HEK293 (cell line): ENCODE measurements at regions not wholly inside any gene's neighbourhood (a gene's known extent, or its start where the extent isn't known, plus 50 kb on each side); places are given as distances from the start of the nearest gene placed in this dataset.

Source experiments
- CTCF ChIA-PET: fragments of 350-600 bp; formaldehyde crosslinking; extraction: SDS; loops from one replicate; lab custom pipeline; 2021; ENCODE audit warnings: antibody characterized with exemption; lab: Yijun Ruan, JAX
- POLR2A ChIA-PET: fragments of 300-600 bp; formaldehyde crosslinking; extraction: SDS; loops from one replicate; lab custom pipeline; 2020; ENCODE audit warnings: antibody characterized with exemption, inconsistent platforms; lab: Yijun Ruan, JAX
- H3K27ac ChIP-seq: fragments of 200-500 bp; sonication (Bioruptor generic); 2 replicates; pipeline ENCODE4 v1.5.1; 2014; ENCODE audit warnings: low read depth, low read length, control low read depth, inconsistent platforms; ENCODE audit errors: extremely low read depth
- H3K36me3 ChIP-seq, 2 experiments: fragments of 200-500 bp in 1 of 2; sonication (Bioruptor generic) in 1 of 2; 1 replicate in 1 of 2; 2 replicates in 1 of 2; pipeline ENCODE4 v1.5.1; 2014 to 2017; ENCODE audit warnings: inconsistent platforms in 2 of 2, low read length in 2 of 2; ENCODE audit not compliant: control insufficient read depth in 2 of 2, insufficient read depth in 1 of 2
- H3K4me1 ChIP-seq: fragments of 200-500 bp; sonication (Bioruptor generic); 2 replicates; pipeline ENCODE4 v1.5.1; 2014; ENCODE audit warnings: mild to moderate bottlenecking, low read length, inconsistent platforms; ENCODE audit not compliant: control insufficient read depth, insufficient read depth
- H3K4me3 ChIP-seq: 2 replicates; pipeline ENCODE4 v1.5.1; 2011; ENCODE audit warnings: low read depth, mild to moderate bottlenecking, control low read depth, low read length, moderate library complexity
- H3K9me3 ChIP-seq: fragments of 200-500 bp; sonication (Bioruptor generic); 2 replicates; pipeline ENCODE4 v1.5.1; 2014; ENCODE audit warnings: low read depth, low read length, inconsistent platforms; ENCODE audit not compliant: control insufficient read depth, insufficient read depth
- FEZF1 ChIP-seq: fragments of 450-650 bp; formaldehyde crosslinking; IDR thresholded peaks from 2 replicates; pipeline ENCODE4 v1.5.1; 2016; ENCODE audit warnings: missing biosample characterization, missing genetic modification characterization
- HIC1 ChIP-seq: fragments of 450-650 bp; formaldehyde crosslinking; IDR thresholded peaks from 2 replicates; pipeline ENCODE4 v1.5.1; 2016; ENCODE audit warnings: missing biosample characterization, missing genetic modification characterization
- HOXA7 ChIP-seq: sonication (generic); formaldehyde crosslinking; IDR thresholded peaks from 2 replicates; pipeline ENCODE4 v1.8.1; 2022; ENCODE audit warnings: missing genetic modification reagents, borderline replicate concordance
- INSM2 ChIP-seq: fragments of 450-650 bp; formaldehyde crosslinking; IDR thresholded peaks from 2 replicates; pipeline ENCODE4 v1.5.1; 2016; ENCODE audit warnings: missing biosample characterization, missing genetic modification characterization
- MEIS1 ChIP-seq: sonication (generic); formaldehyde crosslinking; IDR thresholded peaks from 2 replicates; pipeline ENCODE4 v1.8.1; 2022; ENCODE audit warnings: missing genetic modification reagents, mild to moderate bottlenecking, borderline replicate concordance
- PRDM10 ChIP-seq: fragments of 450-650 bp; formaldehyde crosslinking; IDR thresholded peaks from 2 replicates; pipeline ENCODE4 v1.5.1; 2016; ENCODE audit warnings: missing biosample characterization, missing genetic modification characterization
- SP2 ChIP-seq: fragments of 450-650 bp; formaldehyde crosslinking; IDR thresholded peaks from 2 replicates; pipeline ENCODE4 v1.5.1; 2016; ENCODE audit warnings: missing biosample characterization, missing genetic modification characterization
- TRIM28 ChIP-seq: IDR thresholded peaks from 2 replicates; pipeline ENCODE4 v1.6.1; 2011; ENCODE audit warnings: low read length, control low read depth, borderline replicate concordance
- YY2 ChIP-seq: fragments of 450-650 bp; formaldehyde crosslinking; IDR thresholded peaks from 2 replicates; pipeline ENCODE4 v1.5.1; 2016; ENCODE audit warnings: missing biosample characterization, missing genetic modification characterization
- ZNF155 ChIP-seq: fragments of 450-650 bp; formaldehyde crosslinking; IDR thresholded peaks from 2 replicates; pipeline ENCODE4 v1.5.1; 2016; ENCODE audit warnings: missing biosample characterization, missing genetic modification characterization
- ZNF175 ChIP-seq: fragments of 450-650 bp; formaldehyde crosslinking; IDR thresholded peaks from 2 replicates; pipeline ENCODE4 v1.5.1; 2016; ENCODE audit warnings: missing biosample characterization, missing genetic modification characterization
- ZNF214 ChIP-seq: fragments of 450-650 bp; formaldehyde crosslinking; IDR thresholded peaks from 2 replicates; pipeline ENCODE4 v1.5.1; 2017; ENCODE audit warnings: missing biosample characterization, mild to moderate bottlenecking, missing genetic modification characterization, borderline replicate concordance
- ZNF292 ChIP-seq: fragments of 450-650 bp; formaldehyde crosslinking; IDR thresholded peaks from 2 replicates; pipeline ENCODE4 v1.5.1; 2016; ENCODE audit warnings: low read depth, missing biosample characterization, missing genetic modification characterization, borderline replicate concordance
- ZNF394 ChIP-seq: fragments of 450-650 bp; formaldehyde crosslinking; IDR thresholded peaks from 2 replicates; pipeline ENCODE4 v1.5.1; 2016; ENCODE audit warnings: missing biosample characterization, missing genetic modification characterization, mild to moderate bottlenecking, moderate library complexity, borderline replicate concordance
- ZNF404 ChIP-seq: fragments of 450-650 bp; formaldehyde crosslinking; IDR thresholded peaks from 2 replicates; pipeline ENCODE4 v1.5.1; 2017; ENCODE audit warnings: missing biosample characterization, missing genetic modification characterization
- ZNF416 ChIP-seq: fragments of 450-650 bp; formaldehyde crosslinking; IDR thresholded peaks from 2 replicates; pipeline ENCODE4 v1.5.1; 2016; ENCODE audit warnings: missing biosample characterization, missing genetic modification characterization
- ZNF449 ChIP-seq: fragments of 450-650 bp; formaldehyde crosslinking; IDR thresholded peaks from 2 replicates; pipeline ENCODE4 v1.5.1; 2017; ENCODE audit warnings: missing biosample characterization, mild to moderate bottlenecking, missing genetic modification characterization, moderate library complexity
- ZNF596 ChIP-seq: fragments of 450-650 bp; IDR thresholded peaks from 2 replicates; pipeline ENCODE4 v1.5.0; 2018; ENCODE audit warnings: missing biosample characterization, mild to moderate bottlenecking, missing genetic modification characterization, moderate library complexity
- ZNF621 ChIP-seq: fragments of 450-650 bp; formaldehyde crosslinking; IDR thresholded peaks from 2 replicates; pipeline ENCODE4 v1.5.1; 2017; ENCODE audit warnings: missing biosample characterization, missing genetic modification characterization
- ZNF670 ChIP-seq: fragments of 450-650 bp; formaldehyde crosslinking; IDR thresholded peaks from 2 replicates; pipeline ENCODE4 v1.5.1; 2016; ENCODE audit warnings: missing biosample characterization, missing genetic modification characterization, low read depth
- ZNF768 ChIP-seq: fragments of 450-650 bp; formaldehyde crosslinking; IDR thresholded peaks from 2 replicates; pipeline ENCODE4 v1.5.1; 2018; ENCODE audit warnings: missing biosample characterization, mild to moderate bottlenecking, missing genetic modification characterization
- ZNF776 ChIP-seq: fragments of 450-650 bp; formaldehyde crosslinking; IDR thresholded peaks from 2 replicates; pipeline ENCODE4 v1.5.0; 2017; ENCODE audit warnings: missing biosample characterization, missing genetic modification characterization, borderline replicate concordance
- ZSCAN16 ChIP-seq: fragments of 450-650 bp; formaldehyde crosslinking; IDR thresholded peaks from 2 replicates; pipeline ENCODE4 v1.5.1; 2016; ENCODE audit warnings: missing biosample characterization, missing genetic modification characterization

GRCh38 chr15:37223089-37223488, 122.7 kb upstream of the MEIS2 start:
- Histone ChIP-seq H3K4me3 (no peak overlapping the region), H3K27ac (no peak overlapping the region), H3K36me3 (no peaks in the 10 kb centered on the region), H3K9me3 (no peaks in the 10 kb centered on the region), H3K4me1 (0 out of 2 replicates have a peak, but pooled peaks cover 2% of the 10 kb centered on the region)
- no peak for TF ChIP-seq ZNF768
- no peak for TF ChIP-seq PRDM10 (tag by site-specific recombination)
- TF ChIP-seq HIC1 (tag by site-specific recombination) = no peak
- TF ChIP-seq ZNF670 (tag by site-specific recombination) = no peak
- TF ChIP-seq SP2 (tag by site-specific recombination) = no peak
- no peak for TF ChIP-seq FEZF1 (tag by site-specific recombination)
- TF ChIP-seq ZNF596 = no peak
- TF ChIP-seq ZNF404 (tag by site-specific recombination) = no peak
- TF ChIP-seq INSM2 (tag by site-specific recombination) = no peak
- TF ChIP-seq ZNF449 (tag by site-specific recombination) = no peak
- no peak for TF ChIP-seq YY2
- ChIA-PET CTCF (no interaction called here), POLR2A (no interaction called here)

- Histone ChIP-seq H3K9me3 (no peaks in the 10 kb centered on the region), H3K4me1 (no peaks in the 10 kb centered on the region), H3K36me3 (no peaks in the 10 kb centered on the region), H3K27ac (no peak overlapping the region), H3K4me3 (no peak overlapping the region)
- ChIA-PET POLR2A (no interaction called here), CTCF (no interaction called here)
- no peak for TF ChIP-seq ZNF155 (tag by site-specific recombination)
- no peak for TF ChIP-seq ZNF214 (tag by site-specific recombination)
- no peak for TF ChIP-seq HOXA7
- TF ChIP-seq TRIM28 = no peak
- no peak for TF ChIP-seq ZNF621 (tag by site-specific recombination)
- no peak for TF ChIP-seq ZNF776 (tag by site-specific recombination)
- TF ChIP-seq ZSCAN16 (tag by site-specific recombination) = no peak
- no peak for TF ChIP-seq ZNF175 (tag by site-specific recombination)
- TF ChIP-seq MEIS1 (CRISPR knock-in tag) = no peak
- no peak for TF ChIP-seq ZNF416 (tag by site-specific recombination)
- no peak for TF ChIP-seq ZNF292 (tag by site-specific recombination)
- TF ChIP-seq HIC1 (tag by site-specific recombination) = no peak
- no peak for TF ChIP-seq ZNF394 (tag by site-specific recombination)
Observed at GRCh38 chr15:37229855-37230619, 129.7 kb upstream of the MEIS2 start.
